K562 (cell line): ENCODE measurements at regions not wholly inside any gene's neighbourhood (a gene's known extent, or its start where the extent isn't known, plus 50 kb on each side); places are given as distances from the start of the nearest gene placed in this dataset.
"Not testable (repeated sequence)": the region's sequence is repeated elsewhere in the genome, so short reads cannot be mapped to it uniquely, and the experiment has no call there.

Source experiments
- AFF1 ChIP-seq, 2 experiments: fragments of 450-650 bp; IDR thresholded peaks; 2 replicates each; pipeline ENCODE4 v1.6.1; 2018; ENCODE audit warnings: mild to moderate bottlenecking in 2 of 2, low read depth in 1 of 2; ENCODE audit not compliant: partially characterized antibody in 2 of 2
- ATF1 ChIP-seq, 2 experiments: fragments of 450-650 bp in 1 of 2; IDR thresholded peaks; 2 replicates each; pipeline ENCODE4 v1.6.1; 2016; ENCODE audit warnings: missing compliant biosample characterization in 1 of 2, missing genetic modification characterization in 1 of 2
- CBFA2T2 ChIP-seq: fragments of 450-650 bp; conservative IDR thresholded peaks from 2 replicates; pipeline ENCODE4 v1.6.1; 2017; ENCODE audit warnings: mild to moderate bottlenecking
- FOXK2 ChIP-seq, 2 experiments: fragments of 450-650 bp; IDR thresholded peaks in 1 of 2; conservative IDR thresholded peaks in 1 of 2; 2 replicates each; pipeline ENCODE4 v1.6.1; 2016; ENCODE audit warnings: low read depth in 2 of 2, mild to moderate bottlenecking in 1 of 2
- HBP1 ChIP-seq: fragments of 450-650 bp; formaldehyde crosslinking; IDR thresholded peaks from 2 replicates; pipeline ENCODE4 v1.4.0; 2022; ENCODE audit warnings: missing genetic modification characterization
- HDAC2 ChIP-seq: fragments of 450-650 bp; IDR thresholded peaks from 2 replicates; pipeline ENCODE4 v1.6.1; 2016; ENCODE audit warnings: mild to moderate bottlenecking
- KHSRP ChIP-seq: fragments of 450-650 bp; IDR thresholded peaks from 2 replicates; pipeline ENCODE4 v1.6.1; 2017
- MNT ChIP-seq, 2 experiments: fragments of 450-650 bp; conservative IDR thresholded peaks; 2 replicates each; pipeline ENCODE4 v1.6.1; 2017; ENCODE audit warnings: mild to moderate bottlenecking in 2 of 2, moderate library complexity in 2 of 2
- PRDM10 ChIP-seq: fragments of 450-650 bp; IDR thresholded peaks from 2 replicates; pipeline ENCODE4 v1.6.1; 2018; ENCODE audit not compliant: partially characterized antibody
- SMAD3 ChIP-seq: fragments of 450-650 bp; formaldehyde crosslinking; conservative IDR thresholded peaks from 2 replicates; pipeline ENCODE4 v1.4.0; 2020; ENCODE audit warnings: mild to moderate bottlenecking
- ZBTB5 ChIP-seq: fragments of 450-650 bp; IDR thresholded peaks from 2 replicates; pipeline ENCODE4 v1.6.1; 2017; ENCODE audit warnings: antibody characterized with exemption

- peak; percentile 91 for TF ChIP-seq ZBTB5
- 0 out of 2 replicates have a peak, but pooled peaks have one; percentile 17 for TF ChIP-seq KHSRP
- TF ChIP-seq AFF1 (IDR thresholded peaks at IDR 0.05; ENCODE audit: low read depth in 1 of 2, partially characterized antibody in 2 of 2), result peak in 1 of 2 experiments; percentile 14
- peak; percentile 42; the same call in 1 of the 2 replicates for TF ChIP-seq HDAC2
- TF ChIP-seq CBFA2T2, result 0 out of 2 replicates have a peak, but pooled peaks have one; percentile 34
- TF ChIP-seq MNT (conservative IDR thresholded peaks at IDR 0.05), result peak; percentile 91 to 95
- peak; percentile 31 for TF ChIP-seq PRDM10
- peak in 1 of 2 experiments; percentile 58; a peak in 1 of 4 replicates for TF ChIP-seq FOXK2 (conservative IDR thresholded peaks at IDR 0.05 in 1 of 2, IDR thresholded peaks at IDR 0.05 in 1 of 2; ENCODE audit: low read depth in 2 of 2)
- TF ChIP-seq SMAD3 (CRISPR knock-in tag), result 0 out of 2 replicates have a peak, but pooled peaks have one; percentile 16
- TF ChIP-seq ATF1 (CRISPR knock-in tag; IDR thresholded peaks at IDR 0.05), result not testable (repeated sequence)
- peak; percentile 66 for TF ChIP-seq ATF1 (tag; IDR thresholded peaks at IDR 0.05)
- peak; percentile 79; the same call in 1 of the 2 replicates for TF ChIP-seq HBP1 (CRISPR knock-in tag)
These were observed 86.2 kb downstream of the OR2B2 start (continued) for GRCh38 chr6:27825848-27826611.
